GM21367 (cell line): ENCODE measurements at regions not wholly inside any gene's neighbourhood (a gene's known extent, or its start where the extent isn't known, plus 50 kb on each side); places are given as distances from the start of the nearest gene placed in this dataset.
A peak's percentile ranks its signal among the peaks of the same experiment; 100 is the strongest.

Experiments
- ATAC-seq: cut with Tn5 transposase; IDR thresholded peaks from one replicate; pipeline ENCODE4 v1.9.1; 2021; ENCODE audit not compliant: unreplicated experiment

DNA sequence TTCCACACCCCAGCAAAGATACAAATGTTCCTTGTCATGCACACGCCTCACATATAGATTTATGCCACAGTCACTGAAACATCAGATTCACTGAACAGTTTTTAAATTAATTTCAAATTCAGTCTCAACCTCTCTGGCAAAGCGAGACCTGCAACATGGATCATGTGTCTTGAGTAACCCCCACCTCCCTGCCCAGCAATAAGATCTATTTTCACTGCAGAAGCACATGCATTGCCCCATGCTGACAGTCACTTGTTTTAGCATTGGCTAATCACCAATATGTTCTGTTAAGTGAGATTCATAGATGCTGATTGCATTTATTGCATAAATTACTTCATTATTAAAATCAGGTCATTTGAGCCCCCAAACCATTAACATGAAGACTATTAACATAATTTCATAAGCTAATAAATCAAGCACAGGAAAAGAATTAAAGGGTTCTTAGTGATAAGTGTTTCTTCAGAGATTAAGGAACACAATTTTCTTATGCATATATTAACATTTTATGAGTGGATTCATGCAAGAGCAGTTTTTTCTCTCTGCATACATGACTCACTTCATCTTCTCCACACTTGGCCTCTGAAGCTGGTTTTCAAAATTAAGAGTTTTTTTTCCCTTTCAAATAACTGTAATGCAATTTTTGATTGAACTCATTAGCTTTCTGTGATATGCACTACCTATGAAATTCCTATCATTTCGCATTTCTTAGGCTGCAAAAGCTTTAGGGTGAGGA is 173.2 kb upstream of the SOX4 start:
- ATAC-seq: no peak

DNA sequence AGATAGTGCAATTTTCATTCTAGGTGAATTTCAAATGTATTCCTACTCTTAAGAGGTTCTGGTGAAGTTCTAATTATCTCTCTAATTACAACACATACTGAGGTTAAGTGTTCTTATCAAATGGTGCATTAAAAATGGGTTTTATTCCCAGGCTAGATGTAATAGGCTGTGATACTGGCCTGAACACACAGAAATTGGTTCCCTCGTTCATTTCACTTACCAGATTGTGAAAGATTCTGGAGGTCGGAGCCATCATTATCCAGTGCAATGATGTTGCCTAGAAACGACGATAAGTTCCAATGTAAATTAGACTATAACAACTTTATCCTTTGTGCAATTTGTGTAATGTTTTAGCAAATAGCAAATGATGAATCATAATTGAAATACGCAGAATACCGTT is 172.6 kb upstream of the SOX4 start:
- ATAC-seq: no peak

GRCh38 chr6:21423106-21423854 is 170.3 kb upstream of the SOX4 start:
- no peak for ATAC-seq

GRCh38 chr6:21426841-21427490 is 166.6 kb upstream of the SOX4 start:
- ATAC-seq: no peak

GRCh38 chr6:21429291-21429690 is 164.3 kb upstream of the SOX4 start:
- ATAC-seq: no peak

GRCh38 chr6:21431526-21431925 is 162.0 kb upstream of the SOX4 start:
- ATAC-seq: no peak

GRCh38 chr6:21436625-21437024 is 156.9 kb upstream of the SOX4 start:
- no peak for ATAC-seq

GRCh38 chr6:21437581-21437980 is 156.0 kb upstream of the SOX4 start:
- no peak for ATAC-seq

- ATAC-seq: peak; percentile 98
Observed at GRCh38 chr6:21438237-21438985, 155.1 kb upstream of the SOX4 start.

- ATAC-seq: peak; percentile 46
Observed at GRCh38 chr6:21438986-21439352, 154.6 kb upstream of the SOX4 start.

DNA sequence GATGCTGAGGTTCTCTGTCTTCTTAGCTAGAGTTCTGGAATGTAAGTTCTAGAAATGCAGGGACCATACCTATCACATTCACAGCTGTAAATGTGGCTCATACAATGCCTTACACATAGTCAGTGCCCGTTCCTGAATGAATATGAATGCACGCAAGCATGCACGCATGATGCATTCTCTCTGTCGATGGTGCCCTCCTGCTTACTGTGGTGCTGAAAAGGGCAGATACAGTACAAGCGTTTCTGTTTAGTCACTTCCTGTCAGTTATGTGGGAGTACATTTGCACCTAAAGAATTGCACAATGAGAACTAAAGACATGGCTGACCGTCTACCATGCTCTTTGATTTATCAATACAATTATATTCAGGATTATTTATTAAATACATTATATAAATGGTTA is 152.2 kb upstream of the SOX4 start:
- ATAC-seq: no peak

DNA sequence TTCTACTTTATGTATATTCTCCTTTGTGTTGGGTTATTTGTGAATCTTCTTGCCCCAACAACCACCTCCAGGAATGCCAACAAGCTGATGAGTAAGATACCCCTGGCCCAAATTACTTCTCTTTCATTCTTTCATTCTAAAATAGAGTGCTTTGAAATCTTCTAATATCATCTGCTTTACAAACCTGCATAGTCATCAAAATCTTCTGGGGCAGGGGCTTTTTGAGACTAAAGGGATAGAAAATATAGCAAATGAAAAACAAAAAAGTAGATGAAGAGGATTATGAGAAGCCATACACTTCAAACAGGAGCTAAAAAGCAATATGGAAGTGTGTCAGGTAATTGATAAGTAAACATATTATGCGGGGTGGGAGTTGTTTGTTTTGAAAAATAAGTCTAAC is 150.7 kb upstream of the SOX4 start:
- no peak for ATAC-seq

- no peak for ATAC-seq
Observed at GRCh38 chr6:21444711-21445260, 148.8 kb upstream of the SOX4 start.

DNA sequence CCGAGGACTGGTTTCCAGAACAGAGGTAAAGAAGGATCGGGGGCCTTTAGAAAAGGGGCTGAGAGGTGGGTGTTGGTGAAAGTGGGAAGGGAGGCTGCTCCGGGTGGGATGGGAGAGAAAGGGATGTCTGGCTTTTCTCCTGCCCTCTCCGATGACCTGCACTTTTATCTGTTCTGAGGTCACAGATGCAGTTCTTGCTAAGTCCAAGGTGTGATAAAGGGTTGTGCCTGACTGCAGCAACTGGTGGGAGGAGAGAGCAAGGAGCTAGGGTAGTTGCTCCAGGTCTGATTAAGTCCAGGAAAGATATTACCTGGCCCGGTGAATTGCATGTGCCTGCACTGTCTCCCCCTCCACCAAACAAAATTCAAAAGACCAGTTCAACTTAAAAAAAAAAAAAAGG is 145.6 kb upstream of the SOX4 start:
- no peak for ATAC-seq

DNA sequence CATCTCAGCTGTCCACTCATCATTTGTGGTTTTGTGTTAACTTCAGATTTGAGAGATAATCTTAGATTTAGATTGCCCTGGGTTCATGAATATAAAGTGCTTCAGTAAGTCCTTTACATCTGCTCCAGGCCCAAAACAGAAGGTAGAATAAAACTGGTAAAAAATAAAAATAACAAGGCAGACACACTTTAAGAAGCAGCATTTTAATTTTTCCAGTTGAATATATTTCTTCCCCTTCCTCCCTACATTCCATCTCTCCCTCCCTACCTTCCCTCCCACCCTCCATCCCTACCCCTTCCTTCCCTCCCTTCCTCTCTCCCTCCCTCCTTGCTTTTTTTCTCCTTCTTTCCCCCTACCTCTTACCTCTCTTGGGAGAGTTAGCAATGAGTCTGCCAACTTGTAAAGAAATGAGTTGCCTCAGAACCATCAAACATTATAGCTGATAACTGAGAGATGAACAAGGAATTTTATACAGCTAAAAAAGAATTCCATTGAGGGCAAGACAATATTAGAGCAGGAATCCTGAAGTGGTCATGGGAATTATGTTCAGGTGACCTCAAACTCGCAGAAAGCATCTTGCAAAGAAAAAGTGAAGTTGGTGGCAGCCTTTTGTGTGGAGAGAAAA is 145.0 kb upstream of the SOX4 start:
- ATAC-seq: no peak

GRCh38 chr6:21450149-21450548 is 143.4 kb upstream of the SOX4 start:
- ATAC-seq: no peak

GRCh38 chr6:21450628-21451027 is 142.9 kb upstream of the SOX4 start:
- ATAC-seq: no peak

DNA sequence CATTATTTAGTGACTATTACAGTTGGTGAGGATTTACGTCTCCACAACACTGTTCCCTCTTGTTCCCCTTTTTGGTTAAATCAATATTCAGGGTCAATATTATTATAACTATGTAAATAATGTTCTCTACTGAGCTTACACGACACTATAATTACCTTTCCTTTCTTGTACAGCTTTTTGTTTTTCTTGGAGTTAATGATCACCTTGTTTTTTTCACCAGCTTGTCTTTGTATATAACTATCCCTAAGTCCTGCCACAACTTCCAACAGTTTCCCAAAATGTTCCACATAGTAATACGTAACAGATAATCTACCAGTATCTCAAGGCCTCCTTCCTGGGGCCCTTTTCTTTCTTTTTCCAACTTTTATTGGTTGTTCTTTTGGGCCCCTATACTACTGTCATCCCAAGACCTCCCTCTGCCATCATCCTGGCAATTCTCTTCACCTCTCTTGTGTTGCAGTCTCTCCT is 142.0 kb upstream of the SOX4 start:
- no peak for ATAC-seq

GRCh38 chr6:21454262-21454661 is 139.3 kb upstream of the SOX4 start:
- no peak for ATAC-seq

GRCh38 chr6:21455071-21455470 is 138.5 kb upstream of the SOX4 start:
- ATAC-seq: no peak

DNA sequence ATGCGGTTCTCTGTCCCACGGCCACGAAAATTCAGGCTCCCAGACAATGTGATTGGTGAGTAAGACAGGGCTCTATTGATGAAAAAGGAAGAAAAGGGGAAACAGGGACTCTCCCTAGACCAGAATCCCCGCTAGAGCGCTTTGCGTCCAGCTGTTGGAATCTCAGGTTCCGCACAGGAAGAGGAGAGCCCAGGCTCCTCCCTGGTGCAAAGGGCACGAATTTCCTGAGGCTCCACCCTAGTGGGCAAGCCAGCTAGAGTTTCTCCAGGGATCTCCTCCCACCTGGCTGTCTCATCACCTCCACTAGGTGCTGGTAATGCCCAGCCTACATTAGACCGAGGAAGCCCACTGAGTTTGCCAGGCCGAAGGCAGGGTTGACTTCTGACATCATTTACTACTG is 135.9 kb upstream of the SOX4 start:
- ATAC-seq: no peak
